ENCODE measurements at regions not wholly inside any gene's neighbourhood (a gene's known extent, or its start where the extent isn't known, plus 50 kb on each side); places are given as distances from the start of the nearest gene placed in this dataset.

- H3K4me1 ChIP-seq (ENCODE audit: insufficient read depth, low read length, poor library complexity, severe bottlenecking), result peaks cover 28% of the 10 kb centered on the region
- ChIA-PET POLR2A (ENCODE audit: low non-redundant PET) (interaction anchor here (0.6 kb wide), 1 partner anchor 63 kb away, joined by 4 read pairs; no protein-coding TSS in a partner anchor), CTCF (interaction anchor here (1.5 kb wide), 1 partner anchor 59 kb away, joined by 6 read pairs; no protein-coding TSS in a partner anchor)
- no peak for TF ChIP-seq CTCF (conservative IDR thresholded peaks at IDR 0.05; ENCODE audit: low read depth, low read length)
- no peak for TF ChIP-seq EZH2 (IDR thresholded peaks at IDR 0.05; ENCODE audit: borderline replicate concordance, low read depth, low read length, poor library complexity, severe bottlenecking)
- H3K27me3 ChIP-seq (replicated peaks; ENCODE audit: insufficient read depth, low read depth, low read length, poor library complexity), result no peaks in the 10 kb centered on the region
- peak; percentile 82 for DNase-seq (ENCODE audit: low spot score)
- BruUV-seq (replicated peaks), result no TSS peak
- intact Hi-C loops (cut with micrococcal nuclease; ENCODE audit: unreplicated experiment), result loop anchor here (1.0 kb wide), 1 partner anchor 8 kb away; no protein-coding TSS in a partner anchor
- no peaks in the 10 kb centered on the region for H3K9me3 ChIP-seq (ENCODE audit: low read depth, low read length, poor library complexity, severe bottlenecking)
- peak overlapping the region; percentile 39 for H3K27ac ChIP-seq (ENCODE audit: low read depth, low read length, poor library complexity, severe bottlenecking)
- H3K4me3 ChIP-seq (ENCODE audit: low read depth, low read length, poor library complexity, severe bottlenecking), result peak overlapping the region; percentile 20
- H3K36me3 ChIP-seq (ENCODE audit: insufficient read depth, low read length, poor library complexity, severe bottlenecking), result no peaks in the 10 kb centered on the region
Measured at GRCh38 chr2:176613323-176613987, 344.2 kb downstream of the MTX2 start.

GRCh38 chr2:176614049-176614448 lies 344.8 kb downstream of the MTX2 start:
- no TSS peak for BruUV-seq (replicated peaks)
- no peak for TF ChIP-seq EZH2 (IDR thresholded peaks at IDR 0.05; ENCODE audit: borderline replicate concordance, low read depth, low read length, poor library complexity, severe bottlenecking)
- no peak for TF ChIP-seq CTCF (conservative IDR thresholded peaks at IDR 0.05; ENCODE audit: low read depth, low read length)
- peak; percentile 91 for DNase-seq (ENCODE audit: low spot score)
- intact Hi-C loops (cut with micrococcal nuclease; ENCODE audit: unreplicated experiment), result no loop called here
- no peaks in the 10 kb centered on the region for H3K36me3 ChIP-seq (ENCODE audit: insufficient read depth, low read length, poor library complexity, severe bottlenecking)
- peak overlapping the region; percentile 39 for H3K27ac ChIP-seq (ENCODE audit: low read depth, low read length, poor library complexity, severe bottlenecking)
- peak overlapping the region; percentile 20 for H3K4me3 ChIP-seq (ENCODE audit: low read depth, low read length, poor library complexity, severe bottlenecking)
- no peaks in the 10 kb centered on the region for H3K27me3 ChIP-seq (replicated peaks; ENCODE audit: insufficient read depth, low read depth, low read length, poor library complexity)
- no peaks in the 10 kb centered on the region for H3K9me3 ChIP-seq (ENCODE audit: low read depth, low read length, poor library complexity, severe bottlenecking)
- POLR2A ChIA-PET (ENCODE audit: low non-redundant PET), result no interaction called here
- H3K4me1 ChIP-seq (ENCODE audit: insufficient read depth, low read length, poor library complexity, severe bottlenecking), result peaks cover 28% of the 10 kb centered on the region
- CTCF ChIA-PET, result interaction anchor here (1.5 kb wide), 1 partner anchor 60 kb away, joined by 6 read pairs; no protein-coding TSS in a partner anchor

GRCh38 chr2:176614930-176615329 lies 345.7 kb downstream of the MTX2 start:
- peaks cover 28% of the 10 kb centered on the region for H3K4me1 ChIP-seq (ENCODE audit: insufficient read depth, low read length, poor library complexity, severe bottlenecking)
- no peaks in the 10 kb centered on the region for H3K36me3 ChIP-seq (ENCODE audit: insufficient read depth, low read length, poor library complexity, severe bottlenecking)
- no peak for TF ChIP-seq EZH2 (IDR thresholded peaks at IDR 0.05; ENCODE audit: borderline replicate concordance, low read depth, low read length, poor library complexity, severe bottlenecking)
- no peak for TF ChIP-seq CTCF (conservative IDR thresholded peaks at IDR 0.05; ENCODE audit: low read depth, low read length)
- DNase-seq (ENCODE audit: low spot score), result no peak
- H3K9me3 ChIP-seq (ENCODE audit: low read depth, low read length, poor library complexity, severe bottlenecking), result no peaks in the 10 kb centered on the region
- no peaks in the 10 kb centered on the region for H3K27me3 ChIP-seq (replicated peaks; ENCODE audit: insufficient read depth, low read depth, low read length, poor library complexity)
- POLR2A ChIA-PET (ENCODE audit: low non-redundant PET), result no interaction called here
- BruUV-seq (replicated peaks), result no TSS peak
- CTCF ChIA-PET, result no interaction called here
- intact Hi-C loops (cut with micrococcal nuclease; ENCODE audit: unreplicated experiment), result no loop called here
- H3K27ac ChIP-seq (ENCODE audit: low read depth, low read length, poor library complexity, severe bottlenecking), result peak overlapping the region; percentile 11
- H3K4me3 ChIP-seq (ENCODE audit: low read depth, low read length, poor library complexity, severe bottlenecking), result no peak overlapping the region
